ENCODE measurements at regions not wholly inside any gene's neighbourhood (a gene's known extent, or its start where the extent isn't known, plus 50 kb on each side); places are given as distances from the start of the nearest gene placed in this dataset.

DNA sequence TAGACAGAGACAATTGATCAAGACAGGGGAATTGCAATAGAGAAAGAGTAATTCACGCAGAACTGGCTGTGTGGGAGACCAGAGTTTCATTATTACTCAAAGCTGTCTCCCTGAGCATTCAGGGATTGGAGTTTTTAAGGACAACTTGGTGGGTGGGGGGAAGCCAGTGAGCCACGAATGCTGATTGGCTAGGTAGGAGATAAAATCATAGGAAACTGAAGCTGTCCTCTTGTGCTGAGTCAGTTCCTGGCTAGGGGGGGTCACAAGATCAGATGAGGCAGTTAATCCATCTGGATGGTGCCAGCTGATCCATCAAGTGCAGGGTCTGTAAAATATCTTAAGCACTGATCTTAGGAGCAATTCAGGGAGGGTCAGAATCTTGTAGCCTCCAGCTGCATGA is 358.6 kb downstream of the GPM6A start:
- TF ChIP-seq GATA3 (IDR thresholded peaks at IDR 0.05; ENCODE audit: low read depth, low read length) (no peak), GATA2 (IDR thresholded peaks at IDR 0.05; ENCODE audit: low read depth, low read length) (no peak)
